Muscle of leg (tissue), 3 donors: ENCODE measurements at regions not wholly inside any gene's neighbourhood (a gene's known extent, or its start where the extent isn't known, plus 50 kb on each side); places are given as distances from the start of the nearest gene placed in this dataset.

ENCODE experiments used
- DNase-seq: peaks from one replicate; pipeline ENCODE4 v3.0.0; 2013
- H3K27ac ChIP-seq: one replicate; pipeline ENCODE4 v1.5.1; 2013; ENCODE audit warnings: mild to moderate bottlenecking, low read length, control low read depth
- H3K27me3 ChIP-seq: one replicate; pipeline ENCODE4 v1.6.1; 2013; ENCODE audit warnings: low read length; ENCODE audit not compliant: control insufficient read depth, insufficient read depth
- H3K36me3 ChIP-seq: one replicate; pipeline ENCODE4 v1.6.1; 2013; ENCODE audit warnings: low read length; ENCODE audit not compliant: control insufficient read depth, insufficient read depth
- H3K4me1 ChIP-seq: one replicate; pipeline ENCODE4 v1.6.1; 2013; ENCODE audit warnings: low read length; ENCODE audit not compliant: control insufficient read depth, insufficient read depth
- H3K4me3 ChIP-seq: one replicate; pipeline ENCODE4 v1.5.1; 2013; ENCODE audit warnings: low read length, control low read depth
- H3K9me3 ChIP-seq: replicated peaks from 2 replicates; pipeline ENCODE4 v1.6.1; 2013; ENCODE audit warnings: low read depth, low read length; ENCODE audit not compliant: control insufficient read depth
- WGBS: methylation state at CpG from one replicate; pipeline ENCODE4 v1.1.5; 2013; ENCODE audit warnings: missing lambda C conversion rate; ENCODE audit not compliant: insufficient coverage; 5-methylcytosine and 5-hydroxymethylcytosine counted together

DNA sequence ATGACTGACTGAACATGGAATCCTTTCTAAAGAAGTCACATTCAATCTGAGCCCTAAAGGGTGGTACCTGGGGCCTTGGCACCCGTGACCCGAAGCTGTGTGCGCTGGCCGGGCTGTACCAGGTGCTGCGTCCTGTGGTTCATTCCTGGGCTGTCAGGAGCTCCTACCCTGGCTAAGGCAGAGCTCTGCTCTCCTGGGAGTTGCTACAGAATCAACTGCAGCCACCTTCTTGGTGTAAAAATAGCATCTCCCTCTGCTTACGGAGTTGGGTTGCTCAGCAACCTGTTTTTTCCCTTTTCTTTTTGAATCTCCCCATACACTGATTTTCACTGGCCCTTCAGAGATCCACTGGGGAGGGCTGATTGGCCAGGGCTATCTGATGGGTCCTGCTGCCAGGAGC is 236.6 kb upstream of the PDE10A start:
- WGBS, result 87% methylated on average over 5 of the region's 6 CpGs
- no peak for DNase-seq
- Histone ChIP-seq H3K9me3 (no peaks in the 10 kb centered on the region), H3K4me3 (no peak overlapping the region), H3K27ac (no peak overlapping the region), H3K4me1 (no peaks in the 10 kb centered on the region), H3K27me3 (peaks cover 2% of the 10 kb centered on the region), H3K36me3 (no peaks in the 10 kb centered on the region)

DNA sequence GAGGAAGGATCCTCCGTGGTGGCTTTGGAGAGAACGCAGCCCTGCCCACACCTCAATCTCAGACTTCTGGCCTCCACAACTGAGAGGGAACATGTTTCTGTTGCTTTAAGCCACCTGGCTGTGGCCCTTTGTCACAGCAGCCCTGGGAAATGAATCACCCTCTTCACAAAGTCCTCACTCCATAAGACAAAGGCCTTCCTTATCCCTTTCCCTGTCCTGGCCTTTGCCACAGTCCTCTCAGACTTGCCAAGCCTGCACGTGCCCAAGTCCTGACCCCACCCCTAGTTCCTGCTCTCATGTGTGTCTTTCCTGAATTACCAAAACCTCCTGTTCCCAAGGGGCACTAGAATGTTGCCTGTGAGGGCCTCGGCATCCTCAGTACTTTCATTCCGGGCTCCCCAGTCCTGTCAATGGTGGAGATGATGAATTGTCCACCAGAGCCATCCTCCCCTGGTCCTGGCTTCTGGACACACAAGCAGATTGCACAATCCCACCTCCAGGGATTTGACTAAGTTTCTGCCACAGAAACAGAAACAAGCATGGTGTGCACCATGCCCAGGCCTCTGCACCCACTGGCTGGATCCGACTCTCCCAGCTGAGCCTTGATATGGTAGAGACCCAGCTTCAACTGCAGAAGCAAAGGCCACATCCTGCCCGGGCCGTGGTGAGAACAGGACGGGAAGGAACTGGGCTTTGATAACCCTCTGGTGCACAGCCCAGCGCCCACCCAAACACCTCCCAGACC is 232.6 kb upstream of the PDE10A start:
- no peak for DNase-seq
- Histone ChIP-seq H3K4me3 (no peak overlapping the region), H3K27ac (no peak overlapping the region), H3K4me1 (no peaks in the 10 kb centered on the region), H3K27me3 (peaks cover 3% of the 10 kb centered on the region), H3K9me3 (no peaks in the 10 kb centered on the region), H3K36me3 (no peaks in the 10 kb centered on the region)
- 83% methylated on average over 8 of the region's 10 CpGs for WGBS

DNA sequence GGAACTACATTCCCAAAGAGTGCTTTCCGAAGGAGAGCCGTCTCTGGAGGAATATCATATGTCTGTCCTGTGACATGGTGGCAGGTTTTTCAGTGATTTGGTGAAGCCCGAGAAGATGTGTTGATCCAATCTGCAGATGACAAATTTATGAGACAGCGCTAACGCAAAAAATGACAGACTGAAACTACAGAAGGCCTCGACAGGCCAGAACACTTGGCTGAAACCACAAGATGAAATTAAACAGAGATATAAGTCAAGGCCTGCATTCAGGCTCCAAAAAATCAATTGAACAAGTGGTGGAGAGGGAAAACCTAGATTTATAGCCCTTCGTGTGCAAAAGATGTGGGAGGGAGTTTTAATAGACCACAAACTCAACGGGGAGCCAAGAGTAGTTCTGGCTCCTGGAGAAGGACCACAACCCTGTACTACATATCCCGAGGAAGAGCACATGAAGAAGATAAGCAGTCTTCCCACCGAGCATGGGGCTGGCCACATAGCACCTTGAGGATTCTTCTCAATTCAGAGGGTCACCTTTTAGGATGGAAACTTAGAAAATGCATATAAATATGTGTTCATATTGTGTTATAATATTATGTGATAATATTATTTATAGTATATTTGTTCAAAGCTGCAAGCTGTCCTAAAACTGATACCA is 231.3 kb upstream of the PDE10A start:
- Histone ChIP-seq H3K9me3 (no peaks in the 10 kb centered on the region), H3K36me3 (no peaks in the 10 kb centered on the region), H3K27ac (no peak overlapping the region), H3K4me1 (no peaks in the 10 kb centered on the region), H3K4me3 (no peak overlapping the region), H3K27me3 (peaks cover 3% of the 10 kb centered on the region)
- 32% methylated on average over 3 of the region's 10 CpGs for WGBS
- no peak for DNase-seq

DNA sequence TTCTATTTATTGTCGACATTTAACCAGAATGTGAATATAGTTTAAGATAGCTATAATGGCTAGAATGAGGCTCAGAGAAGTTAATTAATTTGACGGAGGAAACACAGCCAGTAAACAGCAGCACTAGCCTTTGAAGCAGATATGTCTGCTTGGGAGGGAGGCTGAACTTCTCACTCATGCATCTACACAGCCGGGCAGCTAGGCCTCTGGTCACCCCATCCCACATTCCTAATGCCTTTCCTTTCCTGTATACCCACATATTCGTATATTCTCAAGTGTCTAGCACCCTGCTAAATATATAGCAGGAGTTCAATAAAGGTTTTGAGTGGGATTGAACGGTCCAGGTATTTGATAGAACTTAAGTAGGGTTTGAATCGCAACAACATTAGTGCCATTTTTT is 230.4 kb upstream of the PDE10A start:
- no peak overlapping the region for H3K27ac ChIP-seq
- no peak for DNase-seq
- peaks cover 3% of the 10 kb centered on the region for H3K27me3 ChIP-seq
- H3K4me3 ChIP-seq, result no peak overlapping the region
- H3K36me3 ChIP-seq, result no peaks in the 10 kb centered on the region
- WGBS, result no CpG with 5 or more reads among the region's 6 CpGs
- no peaks in the 10 kb centered on the region for H3K4me1 ChIP-seq
- H3K9me3 ChIP-seq, result no peaks in the 10 kb centered on the region

DNA sequence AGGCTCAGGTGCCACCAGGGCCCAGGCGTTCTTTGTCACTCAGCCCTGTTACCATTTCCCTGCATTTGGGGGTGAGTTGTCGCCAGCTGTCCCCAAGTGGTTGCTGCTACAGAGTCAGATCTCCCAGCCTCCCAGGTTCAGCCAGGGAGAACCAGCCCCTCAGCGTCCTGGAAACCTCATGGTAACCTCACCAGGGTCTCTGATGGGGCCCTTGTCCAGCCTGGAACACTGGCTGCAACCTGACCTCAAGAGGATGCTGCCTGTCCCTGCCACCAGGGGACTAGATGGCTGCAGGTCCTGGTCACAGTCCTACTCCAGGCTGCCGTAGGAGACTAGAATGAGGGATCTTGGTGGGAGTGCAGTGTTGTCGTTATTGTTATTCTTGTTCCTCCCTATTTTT is 228.3 kb upstream of the PDE10A start:
- Histone ChIP-seq H3K4me1 (no peaks in the 10 kb centered on the region), H3K36me3 (no peaks in the 10 kb centered on the region), H3K27me3 (peaks cover 5% of the 10 kb centered on the region), H3K4me3 (no peak overlapping the region), H3K27ac (no peak overlapping the region), H3K9me3 (peaks cover 4% of the 10 kb centered on the region)
- no peak for DNase-seq
- 63% methylated on average over 3 of the region's 5 CpGs for WGBS

DNA sequence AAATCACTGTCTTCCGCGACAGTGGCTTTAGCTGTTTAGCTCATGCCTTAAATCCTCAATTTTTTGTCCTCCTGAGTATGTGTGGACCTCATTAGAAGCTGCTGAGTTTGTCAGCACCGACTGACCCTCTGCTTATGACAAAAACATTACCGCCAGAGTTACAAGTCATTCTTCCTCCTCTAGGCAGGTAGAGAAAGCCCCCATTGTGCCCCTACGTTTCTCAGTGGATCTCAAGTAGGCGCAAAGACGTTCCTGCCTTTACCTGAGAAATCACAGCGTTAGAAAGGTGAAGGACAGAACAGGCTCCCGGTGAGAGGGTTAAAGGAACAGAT is 227.3 kb upstream of the PDE10A start:
- 37% methylated on average over 3 of the region's 9 CpGs for WGBS
- H3K27ac ChIP-seq, result no peak overlapping the region
- no peaks in the 10 kb centered on the region for H3K4me1 ChIP-seq
- no peak overlapping the region for H3K4me3 ChIP-seq
- H3K36me3 ChIP-seq, result no peaks in the 10 kb centered on the region
- peaks cover 4% of the 10 kb centered on the region for H3K9me3 ChIP-seq
- DNase-seq, result no peak
- H3K27me3 ChIP-seq, result peaks cover 5% of the 10 kb centered on the region

DNA sequence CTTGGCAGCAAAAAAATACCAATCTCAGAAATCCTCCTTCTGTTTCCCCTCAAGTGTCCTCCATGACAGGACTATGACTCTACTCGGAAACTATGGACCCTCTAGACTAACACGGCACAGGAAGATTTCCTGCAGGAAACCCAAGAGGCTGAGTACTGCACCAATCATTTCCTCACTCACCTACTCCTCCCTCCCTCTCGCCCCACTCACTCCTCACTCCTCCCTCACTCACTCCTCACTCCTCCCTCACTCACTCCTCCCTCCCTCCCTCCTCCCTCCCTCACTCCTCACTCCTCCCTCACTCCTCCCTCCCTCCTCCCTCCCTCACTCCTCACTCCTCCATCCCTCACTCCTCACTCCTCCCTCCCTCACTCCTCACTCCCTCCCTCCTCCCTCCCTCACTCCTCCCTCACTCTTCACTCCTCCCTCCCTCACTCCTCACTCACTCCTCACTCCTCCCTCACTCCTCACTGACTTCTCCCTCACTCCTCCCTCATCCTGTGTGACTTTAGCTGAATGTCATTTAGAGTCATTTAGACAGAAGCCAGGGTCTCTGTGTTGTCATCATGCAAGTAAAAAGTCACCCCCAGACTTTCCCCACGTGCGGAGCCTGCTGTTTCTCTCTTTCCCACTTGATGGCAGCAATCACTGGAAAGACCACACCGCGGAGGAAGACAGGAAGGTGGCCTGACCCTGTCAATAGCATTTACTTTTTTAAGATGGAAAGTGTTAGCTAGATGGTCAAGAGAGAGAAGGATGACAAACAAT is 226.8 kb upstream of the PDE10A start:
- H3K4me3 ChIP-seq, result no peak overlapping the region
- H3K36me3 ChIP-seq, result no peaks in the 10 kb centered on the region
- H3K27me3 ChIP-seq, result peaks cover 5% of the 10 kb centered on the region
- H3K4me1 ChIP-seq, result no peaks in the 10 kb centered on the region
- DNase-seq, result peak; percentile 67
- peaks cover 4% of the 10 kb centered on the region for H3K9me3 ChIP-seq
- WGBS, result 13% methylated on average over 4 of the region's 7 CpGs
- no peak overlapping the region for H3K27ac ChIP-seq

DNA sequence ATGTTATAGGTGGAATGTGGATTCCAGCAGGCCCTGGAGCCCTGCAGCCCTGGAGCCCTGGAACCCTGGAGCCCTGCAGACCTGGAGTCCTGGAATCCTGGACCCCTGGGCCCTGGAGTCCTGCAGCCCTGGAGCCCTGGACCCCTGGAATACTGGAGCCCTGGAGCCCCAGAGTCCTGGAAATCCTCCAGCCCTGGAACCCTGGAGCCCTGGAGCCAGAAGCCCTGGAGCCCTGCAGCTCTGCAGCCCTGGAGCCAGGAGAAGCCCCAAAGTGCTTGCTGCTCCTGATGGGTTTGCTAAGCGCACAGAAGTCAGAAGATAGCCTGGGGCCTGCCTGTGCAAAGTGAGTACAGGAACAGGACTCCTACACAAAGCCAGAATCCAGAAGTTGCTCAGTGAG is 223.1 kb upstream of the PDE10A start:
- Histone ChIP-seq H3K4me1 (no peaks in the 10 kb centered on the region), H3K27ac (no peak overlapping the region), H3K4me3 (no peak overlapping the region), H3K36me3 (no peaks in the 10 kb centered on the region), H3K9me3 (peaks cover 4% of the 10 kb centered on the region), H3K27me3 (peaks cover 2% of the 10 kb centered on the region)
- WGBS, result 100% methylated on average over 1 of the region's 1 CpG
- no peak for DNase-seq

DNA sequence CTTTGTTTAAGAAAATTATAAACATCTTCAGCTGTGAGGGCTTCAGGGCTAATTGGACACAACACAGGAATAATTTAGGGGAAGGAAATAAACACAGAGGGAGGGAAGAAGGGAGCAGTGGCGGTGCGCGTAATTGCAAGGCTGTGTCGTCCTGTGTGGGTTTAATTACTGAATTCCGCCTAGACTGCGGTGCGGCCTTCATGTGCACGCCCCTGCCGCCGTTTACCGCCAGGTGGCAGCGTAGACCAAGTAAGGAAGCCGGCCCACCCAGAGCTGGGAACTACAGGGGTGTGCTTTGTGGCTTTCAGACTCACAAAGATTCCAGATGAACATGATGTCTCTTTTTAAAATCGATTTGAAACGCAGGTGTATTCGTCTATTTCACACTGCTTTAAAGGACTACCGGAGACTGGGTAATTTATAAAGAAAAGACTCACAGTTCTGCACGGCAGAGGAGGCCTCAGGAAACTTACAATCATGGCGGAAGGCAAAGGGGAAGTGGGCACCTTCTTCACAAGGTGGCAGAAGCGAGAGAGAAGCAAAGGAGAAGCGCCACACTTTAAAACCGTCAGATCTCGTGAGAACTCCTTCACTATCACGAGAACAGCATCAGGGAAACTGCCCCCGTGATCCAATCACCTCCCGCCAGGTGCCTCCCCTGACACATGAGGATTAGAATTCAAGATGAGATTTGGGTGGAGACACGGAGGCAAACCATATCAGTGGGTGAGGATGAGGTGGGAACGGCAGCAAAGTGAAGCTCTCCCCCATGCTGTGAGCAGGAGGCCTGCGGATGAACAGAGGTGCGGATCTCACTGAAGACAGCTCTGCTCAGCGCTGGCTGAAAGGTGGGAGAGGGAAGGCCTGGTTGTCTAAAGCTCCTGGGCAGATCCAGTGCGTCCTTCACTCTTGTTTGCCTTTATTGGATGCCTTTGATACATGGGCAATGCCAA is 222.0 kb upstream of the PDE10A start:
- Histone ChIP-seq H3K9me3 (peaks cover 4% of the 10 kb centered on the region), H3K4me1 (peaks cover 2% of the 10 kb centered on the region), H3K4me3 (no peak overlapping the region), H3K27me3 (peaks cover 2% of the 10 kb centered on the region), H3K27ac (no peak overlapping the region), H3K36me3 (no peaks in the 10 kb centered on the region)
- 31% methylated on average over 23 of the region's 32 CpGs for WGBS
- DNase-seq, result peak; percentile 87
